DND-41 (cell line): ENCODE measurements at regions not wholly inside any gene's neighbourhood (a gene's known extent, or its start where the extent isn't known, plus 50 kb on each side); places are given as distances from the start of the nearest gene placed in this dataset.

Source experiments
- ATAC-seq: fragments of 200-7000 bp; cut with Tn5 transposase; 3 replicates; pipeline ENCODE4 v1.9.1; 2021; ENCODE audit warnings: low read depth; ENCODE audit not compliant: insufficient read depth
- DNase-seq: peaks from one replicate; pipeline ENCODE4 v3.0.0-alpha.2; 2020
- H2AFZ ChIP-seq: 2 replicates; pipeline ENCODE4 v1.6.0; 2012; ENCODE audit warnings: low read depth, low read length
- H3K27ac ChIP-seq: 2 replicates; pipeline ENCODE4 v1.5.1; 2012; ENCODE audit warnings: low read length, inconsistent platforms
- H3K27me3 ChIP-seq: fragments of 200-600 bp; sonication (generic); 2 replicates; pipeline ENCODE4 v1.6.0; 2012; ENCODE audit warnings: low read length, mild to moderate bottlenecking, inconsistent platforms; ENCODE audit not compliant: insufficient read depth, poor library complexity
- H3K36me3 ChIP-seq: 2 replicates; pipeline ENCODE4 v1.5.1; 2012; ENCODE audit warnings: low read length, inconsistent platforms; ENCODE audit not compliant: insufficient read depth
- H3K4me1 ChIP-seq: 2 replicates; pipeline ENCODE4 v1.5.1; 2012; ENCODE audit warnings: mild to moderate bottlenecking, low read length; ENCODE audit not compliant: insufficient read depth
- H3K4me2 ChIP-seq: 2 replicates; pipeline ENCODE4 v1.6.0; 2012; ENCODE audit warnings: mild to moderate bottlenecking, moderate library complexity, low read length, inconsistent platforms; ENCODE audit not compliant: insufficient read depth
- H3K4me3 ChIP-seq, 2 experiments: fragments of 200-600 bp in 1 of 2; shearing (Covaris generic) in 1 of 2; 2 replicates each; pipeline ENCODE4 v1.5.1; 2012 to 2016; ENCODE audit warnings: inconsistent platforms in 2 of 2, low read length in 2 of 2, mild to moderate bottlenecking in 2 of 2, low read depth in 1 of 2, moderate library complexity in 1 of 2
- H3K79me2 ChIP-seq: 2 replicates; pipeline ENCODE4 v1.6.0; 2012; ENCODE audit warnings: low read length, inconsistent platforms; ENCODE audit not compliant: insufficient read depth
- H3K9ac ChIP-seq: 2 replicates; pipeline ENCODE4 v1.6.0; 2012; ENCODE audit warnings: low read depth, mild to moderate bottlenecking, inconsistent platforms, low read length, moderate library complexity
- H3K9me3 ChIP-seq: 2 replicates; pipeline ENCODE4 v1.5.1; 2012; ENCODE audit warnings: low read length, moderate library complexity, mild to moderate bottlenecking, inconsistent platforms; ENCODE audit not compliant: insufficient read depth, severe bottlenecking
- H4K20me1 ChIP-seq: 2 replicates; pipeline ENCODE4 v1.6.0; 2012; ENCODE audit warnings: low read length; ENCODE audit not compliant: insufficient read depth
- EZH2 ChIP-seq: IDR thresholded peaks from 3 replicates; pipeline ENCODE4 v1.6.1; 2012; ENCODE audit warnings: borderline replicate concordance, low read depth, mild to moderate bottlenecking, moderate library complexity, low read length, inconsistent platforms; ENCODE audit not compliant: severe bottlenecking
- TF ChIP-seq, protein P1 (sequence below): IDR thresholded peaks from 2 replicates; pipeline ENCODE4 v1.5.1; 2012; ENCODE audit warnings: borderline replicate concordance, low read length, moderate library complexity, mild to moderate bottlenecking; ENCODE audit not compliant: poor library complexity, severe bottlenecking; ENCODE audit errors: extremely low read depth

DNA sequence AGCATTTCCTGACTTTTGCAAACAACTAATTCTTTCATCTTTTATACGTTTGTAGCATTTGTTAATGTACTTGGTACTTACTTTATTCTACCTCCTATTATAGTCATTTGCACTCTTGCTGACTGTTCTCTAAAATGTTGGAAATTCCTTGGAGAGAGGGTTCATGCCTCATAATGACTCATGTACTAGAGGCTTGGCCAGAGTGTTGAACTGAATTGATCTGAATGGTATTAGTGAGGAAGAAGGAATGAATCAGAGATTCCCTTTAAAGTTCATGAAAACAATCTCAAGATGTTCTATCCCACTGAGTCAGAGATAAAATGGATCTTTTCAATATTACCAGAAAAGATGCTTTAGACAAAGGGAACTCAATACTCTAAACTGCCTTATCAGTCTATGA, 383.4 kb downstream of the SEC16B start:
- TF ChIP-seq, protein P1, sequence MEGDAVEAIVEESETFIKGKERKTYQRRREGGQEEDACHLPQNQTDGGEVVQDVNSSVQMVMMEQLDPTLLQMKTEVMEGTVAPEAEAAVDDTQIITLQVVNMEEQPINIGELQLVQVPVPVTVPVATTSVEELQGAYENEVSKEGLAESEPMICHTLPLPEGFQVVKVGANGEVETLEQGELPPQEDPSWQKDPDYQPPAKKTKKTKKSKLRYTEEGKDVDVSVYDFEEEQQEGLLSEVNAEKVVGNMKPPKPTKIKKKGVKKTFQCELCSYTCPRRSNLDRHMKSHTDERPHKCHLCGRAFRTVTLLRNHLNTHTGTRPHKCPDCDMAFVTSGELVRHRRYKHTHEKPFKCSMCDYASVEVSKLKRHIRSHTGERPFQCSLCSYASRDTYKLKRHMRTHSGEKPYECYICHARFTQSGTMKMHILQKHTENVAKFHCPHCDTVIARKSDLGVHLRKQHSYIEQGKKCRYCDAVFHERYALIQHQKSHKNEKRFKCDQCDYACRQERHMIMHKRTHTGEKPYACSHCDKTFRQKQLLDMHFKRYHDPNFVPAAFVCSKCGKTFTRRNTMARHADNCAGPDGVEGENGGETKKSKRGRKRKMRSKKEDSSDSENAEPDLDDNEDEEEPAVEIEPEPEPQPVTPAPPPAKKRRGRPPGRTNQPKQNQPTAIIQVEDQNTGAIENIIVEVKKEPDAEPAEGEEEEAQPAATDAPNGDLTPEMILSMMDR, result no peak
- no peak for TF ChIP-seq EZH2
- Histone ChIP-seq H3K9ac (no peak overlapping the region), H3K4me3 (no peak overlapping the region), H3K27ac (no peak overlapping the region), H2AFZ (no peak overlapping the region), H4K20me1 (no peaks in the 10 kb centered on the region), H3K36me3 (no peaks in the 10 kb centered on the region), H3K27me3 (no peaks in the 10 kb centered on the region), H3K4me2 (no peak overlapping the region), H3K79me2 (no peaks in the 10 kb centered on the region), H3K9me3 (no peaks in the 10 kb centered on the region), H3K4me1 (no peaks in the 10 kb centered on the region)
- ATAC-seq (no peak), DNase-seq (no peak)

DNA sequence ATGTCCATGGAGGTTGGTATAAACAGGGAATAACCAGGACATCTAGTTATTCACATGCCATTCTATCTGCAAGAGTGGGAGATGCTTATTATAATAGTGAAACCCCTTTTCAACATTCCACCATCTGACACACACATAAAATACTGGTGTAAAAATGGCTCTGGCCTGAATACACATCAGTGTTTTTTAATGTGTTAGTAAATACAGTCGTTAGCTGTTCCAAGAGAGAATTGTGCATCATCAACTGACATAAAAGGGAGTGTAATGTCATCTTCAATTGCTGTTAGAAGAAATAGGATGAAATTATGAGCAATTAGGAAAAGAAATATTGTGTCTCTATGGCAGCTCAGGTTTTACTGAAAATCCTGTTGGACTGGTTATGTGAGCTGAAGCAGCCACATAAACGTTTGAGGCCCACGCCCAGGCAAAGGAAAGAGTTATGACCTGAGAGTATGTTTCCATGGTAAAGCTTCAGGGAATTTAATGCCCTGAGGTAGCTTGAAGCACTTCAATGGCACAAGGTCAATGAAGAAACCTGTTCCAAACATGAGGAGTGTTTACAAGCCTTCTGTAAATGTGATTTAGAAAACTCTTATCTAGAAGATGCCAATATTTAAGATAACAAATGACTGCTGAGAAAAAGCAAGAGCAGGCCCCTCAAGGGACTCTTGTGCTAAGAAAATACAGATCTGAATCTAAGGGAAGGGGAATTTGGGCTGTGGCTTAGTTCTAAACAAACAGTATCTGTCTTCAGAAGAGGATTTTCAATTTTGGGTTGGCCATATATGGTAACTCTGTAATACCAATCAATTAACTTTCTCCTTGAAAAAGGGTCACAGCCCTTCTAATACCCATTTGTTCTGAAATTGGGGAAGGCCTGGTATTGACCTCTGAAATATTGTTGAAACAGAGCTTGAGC, 384.3 kb downstream of the SEC16B start:
- Histone ChIP-seq H3K4me3 (no peak overlapping the region), H3K9me3 (no peaks in the 10 kb centered on the region), H3K9ac (no peak overlapping the region), H3K4me2 (no peak overlapping the region), H3K27me3 (no peaks in the 10 kb centered on the region), H3K4me1 (no peaks in the 10 kb centered on the region), H2AFZ (no peak overlapping the region), H3K36me3 (no peaks in the 10 kb centered on the region), H3K27ac (no peak overlapping the region), H3K79me2 (no peaks in the 10 kb centered on the region), H4K20me1 (no peaks in the 10 kb centered on the region)
- TF ChIP-seq, protein P1, result no peak
- TF ChIP-seq EZH2, result no peak
- DNase-seq, result no peak
- no peak for ATAC-seq

DNA sequence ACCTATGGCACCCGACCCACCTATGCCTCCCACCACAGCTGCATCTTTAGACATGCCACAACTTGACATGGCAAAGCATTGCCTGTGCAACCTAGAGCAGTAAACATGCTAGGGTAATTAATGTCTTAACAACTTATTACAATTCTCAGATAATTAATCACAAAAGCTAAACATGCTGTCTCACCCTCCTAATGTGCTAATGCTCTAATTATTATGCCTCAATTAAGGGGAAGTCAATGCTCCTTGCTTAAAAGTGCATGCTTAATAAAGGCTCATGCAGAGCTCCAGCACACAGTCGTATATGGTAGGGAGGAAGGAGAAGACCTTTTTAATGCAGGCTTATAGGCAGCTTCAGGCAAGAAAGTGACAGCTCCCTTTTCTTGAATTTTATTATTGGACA, 396.0 kb downstream of the SEC16B start:
- Histone ChIP-seq H3K79me2 (no peaks in the 10 kb centered on the region), H3K4me2 (no peak overlapping the region), H4K20me1 (no peaks in the 10 kb centered on the region), H3K9ac (no peak overlapping the region), H3K4me1 (no peaks in the 10 kb centered on the region), H3K27me3 (no peaks in the 10 kb centered on the region), H3K4me3 (no peak overlapping the region), H3K36me3 (no peaks in the 10 kb centered on the region), H2AFZ (no peak overlapping the region), H3K9me3 (no peaks in the 10 kb centered on the region), H3K27ac (no peak overlapping the region)
- DNase-seq (no peak), ATAC-seq (no peak)
- TF ChIP-seq EZH2, result no peak
- TF ChIP-seq, protein P1, result no peak
